A549 (cell line): ENCODE measurements at regions not wholly inside any gene's neighbourhood (a gene's known extent, or its start where the extent isn't known, plus 50 kb on each side); places are given as distances from the start of the nearest gene placed in this dataset.

Experiments
- BCL3 ChIP-seq: fragments of >200 bp; sonication (Bioruptor Twin); formaldehyde crosslinking; IDR thresholded peaks from 3 replicates; pipeline ENCODE4 v1.6.1; 2016
- CBX8 ChIP-seq: fragments of 200-600 bp; sonication (generic); IDR thresholded peaks from 2 replicates; pipeline ENCODE4 v1.6.1; 2016
- CTCF ChIP-seq: fragments of >200 bp; sonication (Bioruptor Twin); formaldehyde crosslinking; IDR thresholded peaks from 3 replicates; pipeline ENCODE4 v1.5.1; 2016
- ESRRA ChIP-seq: fragments of 150-350 bp; IDR thresholded peaks from 2 replicates; pipeline ENCODE4 v1.6.1; 2014; ENCODE audit warnings: mild to moderate bottlenecking, low read length, borderline replicate concordance
- JUN ChIP-seq, 2 experiments: fragments of >200 bp; sonication (Bioruptor Twin); formaldehyde crosslinking; IDR thresholded peaks; 2 replicates in 1 of 2; 3 replicates in 1 of 2; pipeline ENCODE4 v1.6.1; 2016 to 2017
- KDM5A ChIP-seq: fragments of 200-600 bp; sonication (generic); IDR thresholded peaks from 2 replicates; pipeline ENCODE4 v1.6.1; 2016; ENCODE audit warnings: antibody characterized with exemption, mild to moderate bottlenecking
- MAX ChIP-seq: IDR thresholded peaks from 2 replicates; pipeline ENCODE4 v1.6.1; 2012
- MAZ ChIP-seq: fragments of 150-350 bp; IDR thresholded peaks from 2 replicates; pipeline ENCODE4 v1.6.1; 2014; ENCODE audit warnings: antibody characterized with exemption, low read depth, low read length, borderline replicate concordance
- POLR2A ChIP-seq: IDR thresholded peaks from 2 replicates; pipeline ENCODE4 v1.6.1; 2012; ENCODE audit warnings: mild to moderate bottlenecking, low read length
- REST ChIP-seq: fragments of 200-600 bp; sonication (generic); IDR thresholded peaks from 2 replicates; pipeline ENCODE4 v1.6.1; 2016; ENCODE audit warnings: antibody characterized with exemption, mild to moderate bottlenecking, moderate library complexity
- RNF2 ChIP-seq: fragments of 200-600 bp; sonication (generic); IDR thresholded peaks from 2 replicates; pipeline ENCODE4 v1.6.1; 2016; ENCODE audit warnings: low read depth, mild to moderate bottlenecking, antibody characterized with exemption, moderate library complexity, borderline replicate concordance
- TP53 ChIP-seq: fragments of 250-450 bp; sonication (Bioruptor Pico); IDR thresholded peaks from 2 replicates; pipeline ENCODE4 v1.5.0; 2021; ENCODE audit warnings: mild to moderate bottlenecking, moderate library complexity
- USF2 ChIP-seq: fragments of 450-650 bp; IDR thresholded peaks from 2 replicates; pipeline ENCODE4 v1.6.1; 2014; ENCODE audit warnings: antibody characterized with exemption

- TF ChIP-seq KDM5A (no peak), CBX8 (no peak), CTCF (no peak), ESRRA (no peak), MAZ (no peak), RNF2 (no peak), POLR2A (no peak), MAX (no peak), USF2 (no peak), TP53 (CRISPR knock-in tag) (no peak), JUN (IDR thresholded peaks at IDR 0.05) (no peak), BCL3 (no peak), REST (no peak)
These were observed 111.4 kb downstream of the LUZP4 start for GRCh38 chrX:115400960-115401359.
